Testis (tissue), 2 donors: ENCODE measurements at regions not wholly inside any gene's neighbourhood (a gene's known extent, or its start where the extent isn't known, plus 50 kb on each side); places are given as distances from the start of the nearest gene placed in this dataset.

ENCODE experiments used
- CTCF ChIP-seq, 3 experiments: fragments of 450-650 bp in 2 of 3; fragments of 200-600 bp in 1 of 3; sonication (generic) in 1 of 3; IDR thresholded peaks; one replicate each; pipeline ENCODE4 v1.5.1; 2016 to 2019; ENCODE audit warnings: antibody characterized with exemption in 3 of 3, mild to moderate bottlenecking in 2 of 3, moderate library complexity in 1 of 3
- POLR2A ChIP-seq: fragments of 450-650 bp; IDR thresholded peaks from one replicate; pipeline ENCODE4 v1.6.1; 2017; ENCODE audit warnings: antibody characterized with exemption, mild to moderate bottlenecking, moderate library complexity

GRCh38 chr17:13429201-13429600 is 172.5 kb downstream of the HS3ST3A1 start:
- TF ChIP-seq POLR2A (no peak), CTCF (IDR thresholded peaks at IDR 0.05) (no peak)
